ENCODE measurements at regions not wholly inside any gene's neighbourhood (a gene's known extent, or its start where the extent isn't known, plus 50 kb on each side); places are given as distances from the start of the nearest gene placed in this dataset.
A peak's percentile ranks its signal among the peaks of the same experiment; 100 is the strongest.

DNA sequence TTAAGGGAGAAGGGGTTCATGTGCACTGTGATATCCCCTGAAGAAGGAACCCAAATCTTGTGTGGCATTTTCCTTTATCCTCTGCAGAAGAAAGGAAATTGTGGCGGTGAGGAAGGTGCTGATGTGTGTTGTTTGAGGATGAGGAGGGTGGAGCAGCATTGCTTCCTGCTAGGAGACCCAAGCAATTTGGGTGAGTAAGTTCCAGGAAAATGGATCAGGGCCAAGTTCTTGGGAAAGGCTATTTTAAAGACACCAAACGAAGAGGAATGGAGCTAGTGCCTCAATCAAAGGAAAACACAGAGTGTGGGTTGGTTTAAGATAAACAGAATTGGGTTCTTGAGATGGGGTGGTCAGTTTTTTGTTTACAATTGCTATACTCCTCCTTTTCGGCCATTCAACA is 86.7 kb upstream of the MARK1 start:
- no peaks in the 10 kb centered on the region; the same call in 1 of the 2 replicates for H3K27me3 ChIP-seq
- H3K36me3 ChIP-seq, result no peaks in the 10 kb centered on the region
- H3K9me3 ChIP-seq, result no peaks in the 10 kb centered on the region
- H3K4me1 ChIP-seq, result no peaks in the 10 kb centered on the region
- H3K4me3 ChIP-seq (ENCODE audit: low read depth, low read length), result no peak overlapping the region
- TF ChIP-seq, protein P1, sequence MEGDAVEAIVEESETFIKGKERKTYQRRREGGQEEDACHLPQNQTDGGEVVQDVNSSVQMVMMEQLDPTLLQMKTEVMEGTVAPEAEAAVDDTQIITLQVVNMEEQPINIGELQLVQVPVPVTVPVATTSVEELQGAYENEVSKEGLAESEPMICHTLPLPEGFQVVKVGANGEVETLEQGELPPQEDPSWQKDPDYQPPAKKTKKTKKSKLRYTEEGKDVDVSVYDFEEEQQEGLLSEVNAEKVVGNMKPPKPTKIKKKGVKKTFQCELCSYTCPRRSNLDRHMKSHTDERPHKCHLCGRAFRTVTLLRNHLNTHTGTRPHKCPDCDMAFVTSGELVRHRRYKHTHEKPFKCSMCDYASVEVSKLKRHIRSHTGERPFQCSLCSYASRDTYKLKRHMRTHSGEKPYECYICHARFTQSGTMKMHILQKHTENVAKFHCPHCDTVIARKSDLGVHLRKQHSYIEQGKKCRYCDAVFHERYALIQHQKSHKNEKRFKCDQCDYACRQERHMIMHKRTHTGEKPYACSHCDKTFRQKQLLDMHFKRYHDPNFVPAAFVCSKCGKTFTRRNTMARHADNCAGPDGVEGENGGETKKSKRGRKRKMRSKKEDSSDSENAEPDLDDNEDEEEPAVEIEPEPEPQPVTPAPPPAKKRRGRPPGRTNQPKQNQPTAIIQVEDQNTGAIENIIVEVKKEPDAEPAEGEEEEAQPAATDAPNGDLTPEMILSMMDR (IDR thresholded peaks at IDR 0.05; ENCODE audit: low read depth, low read length), result no peak
- no peak for DNase-seq

DNA sequence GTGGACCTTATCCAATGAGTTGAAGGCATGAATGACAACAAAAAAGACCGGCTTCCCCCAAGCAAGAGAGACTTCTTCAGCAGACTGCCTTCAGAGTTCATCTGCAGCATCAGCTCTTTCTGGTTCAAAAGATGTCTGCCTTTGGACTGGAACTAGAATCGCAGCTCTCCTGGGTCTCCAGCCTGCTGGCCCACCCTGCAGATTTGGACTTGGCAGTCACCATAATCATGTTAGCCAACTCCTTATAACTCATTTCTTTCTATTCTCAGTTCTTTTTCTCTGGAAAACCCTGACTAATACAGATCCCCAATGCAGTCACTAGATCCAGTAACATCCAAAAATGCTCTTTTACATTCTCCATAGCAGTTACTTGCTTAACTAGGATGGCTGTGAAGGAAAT is 89.2 kb upstream of the MARK1 start:
- no peak overlapping the region for H3K4me3 ChIP-seq (ENCODE audit: low read depth, low read length)
- H3K36me3 ChIP-seq, result no peaks in the 10 kb centered on the region
- H3K4me1 ChIP-seq, result no peaks in the 10 kb centered on the region
- TF ChIP-seq, protein P1 (IDR thresholded peaks at IDR 0.05; ENCODE audit: low read depth, low read length), result no peak
- no peaks in the 10 kb centered on the region for H3K9me3 ChIP-seq
- no peaks in the 10 kb centered on the region; the same call in 1 of the 2 replicates for H3K27me3 ChIP-seq
- DNase-seq, result no peak

DNA sequence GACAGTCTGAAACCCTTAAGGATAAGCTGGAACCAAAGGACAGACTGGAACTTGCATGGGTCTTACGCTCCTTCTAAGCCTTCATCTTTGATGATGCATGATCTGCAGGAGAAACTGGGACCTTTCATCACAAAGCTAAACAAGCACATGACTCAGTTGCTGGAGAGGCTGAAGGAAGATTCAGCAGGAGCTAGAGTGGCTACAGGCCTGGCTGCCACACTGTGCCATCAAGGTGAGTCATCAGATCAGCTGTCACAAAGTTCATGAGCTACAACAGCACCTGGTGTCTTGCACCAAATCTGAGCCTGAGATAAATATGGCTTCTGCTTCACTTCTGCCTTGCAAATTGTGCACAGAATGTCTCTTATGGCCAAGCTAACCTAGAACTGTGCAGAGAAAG is 95.5 kb upstream of the MARK1 start:
- no peak for DNase-seq
- TF ChIP-seq, protein P1 (IDR thresholded peaks at IDR 0.05; ENCODE audit: low read depth, low read length), result no peak
- no peaks in the 10 kb centered on the region for H3K4me1 ChIP-seq
- no peaks in the 10 kb centered on the region for H3K36me3 ChIP-seq
- H3K27me3 ChIP-seq, result no peaks in the 10 kb centered on the region; the same call in 1 of the 2 replicates
- H3K9me3 ChIP-seq, result no peaks in the 10 kb centered on the region
- H3K4me3 ChIP-seq (ENCODE audit: low read depth, low read length), result no peak overlapping the region

DNA sequence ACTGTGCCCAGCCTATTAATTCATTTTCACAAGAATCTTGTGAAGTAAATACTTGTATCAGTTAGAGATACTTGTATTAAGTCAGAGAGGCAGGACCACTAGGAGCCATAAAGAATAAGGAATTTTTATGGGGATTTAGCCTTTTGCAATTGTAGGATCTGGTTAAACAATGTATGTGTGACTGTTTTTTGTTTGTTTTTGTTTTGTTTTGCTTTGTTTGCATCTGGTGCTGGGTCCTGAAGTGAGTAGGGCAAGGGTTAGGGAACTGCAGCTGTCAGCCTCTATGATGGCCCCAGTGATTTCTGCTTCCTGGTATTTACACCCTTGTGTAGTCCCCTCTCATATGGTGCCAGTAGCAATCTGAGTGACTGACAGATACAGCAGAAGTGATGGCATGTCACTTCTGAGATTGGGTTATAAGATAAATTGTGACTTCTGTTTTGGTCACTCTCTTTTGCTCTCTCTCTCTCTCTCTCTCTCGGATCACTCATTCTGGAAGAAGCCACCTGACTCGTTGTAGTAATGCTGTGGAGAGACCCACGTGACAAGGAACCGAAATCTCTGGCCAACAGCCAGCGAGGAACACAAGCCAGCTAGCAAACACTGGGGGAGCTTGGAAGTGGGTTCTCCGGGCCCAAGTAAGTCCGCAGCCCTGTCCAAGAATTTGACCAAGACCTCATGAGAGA is 96.2 kb upstream of the MARK1 start:
- Histone ChIP-seq H3K4me3 (ENCODE audit: low read depth, low read length) (no peak overlapping the region), H3K9me3 (no peaks in the 10 kb centered on the region), H3K4me1 (no peaks in the 10 kb centered on the region), H3K36me3 (no peaks in the 10 kb centered on the region), H3K27me3 (no peaks in the 10 kb centered on the region; the same call in 1 of the 2 replicates)
- DNase-seq, result peak; percentile 7
- TF ChIP-seq, protein P1 (IDR thresholded peaks at IDR 0.05; ENCODE audit: low read depth, low read length), result no peak

DNA sequence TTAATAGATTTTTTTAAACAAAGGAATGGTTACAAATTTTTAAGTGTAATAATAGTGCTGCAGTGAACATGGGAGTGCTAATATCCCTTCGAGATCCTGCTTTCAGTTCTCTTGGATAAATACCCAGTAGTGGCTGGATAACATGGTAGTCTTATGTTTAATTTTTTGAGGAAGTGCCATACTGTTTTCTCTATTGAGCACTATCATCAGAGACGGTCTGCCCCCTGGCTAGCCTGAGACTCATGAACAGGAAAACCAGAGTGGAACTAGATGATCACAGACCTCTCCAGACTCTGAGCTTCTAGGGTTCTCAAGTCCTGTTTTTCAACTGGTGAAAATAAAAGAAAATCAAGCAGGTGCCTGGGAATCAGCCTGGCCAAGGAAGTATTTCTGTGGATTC is 97.3 kb upstream of the MARK1 start:
- Histone ChIP-seq H3K36me3 (no peaks in the 10 kb centered on the region), H3K4me1 (no peaks in the 10 kb centered on the region), H3K9me3 (no peaks in the 10 kb centered on the region), H3K4me3 (ENCODE audit: low read depth, low read length) (no peak overlapping the region), H3K27me3 (no peaks in the 10 kb centered on the region)
- TF ChIP-seq, protein P1 (IDR thresholded peaks at IDR 0.05; ENCODE audit: low read depth, low read length), result no peak
- no peak for DNase-seq

DNA sequence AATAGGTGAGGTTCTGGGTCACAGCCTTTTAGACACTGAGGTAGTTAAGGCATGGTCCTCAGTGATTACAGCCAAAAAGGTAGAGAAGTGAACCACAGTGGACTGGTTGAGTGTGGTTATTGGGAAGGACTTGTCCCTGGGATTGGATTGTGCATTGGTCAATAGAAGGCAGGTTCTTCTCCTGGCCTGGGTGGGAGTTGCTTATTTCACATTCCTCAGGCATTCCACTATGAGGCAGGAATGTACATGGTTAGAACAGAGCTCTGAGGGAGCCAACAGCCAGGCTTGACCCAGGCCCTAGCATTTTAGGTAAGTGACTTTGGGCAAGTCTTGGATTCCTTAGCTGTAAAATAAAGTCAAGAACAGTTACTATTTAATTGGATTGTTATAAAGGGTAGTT is 97.9 kb upstream of the MARK1 start:
- Histone ChIP-seq H3K9me3 (no peaks in the 10 kb centered on the region), H3K4me1 (no peaks in the 10 kb centered on the region), H3K4me3 (ENCODE audit: low read depth, low read length) (no peak overlapping the region), H3K27me3 (no peaks in the 10 kb centered on the region), H3K36me3 (no peaks in the 10 kb centered on the region)
- DNase-seq, result no peak
- TF ChIP-seq, protein P1 (IDR thresholded peaks at IDR 0.05; ENCODE audit: low read depth, low read length), result no peak

Data from BE2C (cell line).